Skin epidermis (tissue), 12 donors: ENCODE measurements at regions not wholly inside any gene's neighbourhood (a gene's known extent, or its start where the extent isn't known, plus 50 kb on each side); places are given as distances from the start of the nearest gene placed in this dataset.

Source experiments
- H3K27ac ChIP-seq, 21 experiments: fragments of 200-600 bp; sonication (generic) in 11 of 21; one replicate each; pipeline ENCODE4 v1.5.0; 2020; ENCODE audit warnings: mild to moderate bottlenecking in 3 of 21, inconsistent platforms in 2 of 21, moderate library complexity in 2 of 21
- H3K4me3 ChIP-seq, 7 experiments: fragments of 200-600 bp; sonication (generic) in 2 of 7; one replicate each; pipeline ENCODE4 v1.5.0; 2020; ENCODE audit warnings: inconsistent platforms in 2 of 7, mild to moderate bottlenecking in 2 of 7, moderate library complexity in 1 of 7

GRCh38 chr17:33797181-33797580 is 457.9 kb upstream of the CCL2 start:
- Histone ChIP-seq H3K4me3 (no peak overlapping the region), H3K27ac (no peak overlapping the region)

GRCh38 chr17:33798308-33798707 is 456.8 kb upstream of the CCL2 start:
- Histone ChIP-seq H3K4me3 (no peak overlapping the region), H3K27ac (no peak overlapping the region)

- Histone ChIP-seq H3K27ac (no peak overlapping the region), H3K4me3 (no peak overlapping the region)
These were observed 452.5 kb upstream of the CCL2 start for GRCh38 chr17:33802349-33803198.

GRCh38 chr17:33803199-33803685 is 451.8 kb upstream of the CCL2 start:
- Histone ChIP-seq H3K4me3 (no peak overlapping the region), H3K27ac (no peak overlapping the region)

- H3K4me3 ChIP-seq, result no peak overlapping the region
- H3K27ac ChIP-seq, result no peak overlapping the region
These were observed 451.4 kb upstream of the CCL2 start for GRCh38 chr17:33803686-33804085.

- H3K27ac ChIP-seq, result no peak overlapping the region
- H3K4me3 ChIP-seq, result no peak overlapping the region
These were observed 450.7 kb upstream of the CCL2 start for GRCh38 chr17:33804401-33804800.

GRCh38 chr17:33806631-33807030 is 448.5 kb upstream of the CCL2 start:
- no peak overlapping the region for H3K27ac ChIP-seq
- no peak overlapping the region for H3K4me3 ChIP-seq

GRCh38 chr17:33809748-33810147 is 445.3 kb upstream of the CCL2 start:
- H3K27ac ChIP-seq, result no peak overlapping the region
- H3K4me3 ChIP-seq, result no peak overlapping the region

GRCh38 chr17:33811004-33811760 is 443.9 kb upstream of the CCL2 start:
- Histone ChIP-seq H3K4me3 (no peak overlapping the region), H3K27ac (peak overlapping the region in 1 of 21 experiments; percentile 52)

- no peak overlapping the region for H3K4me3 ChIP-seq
These were observed 443.0 kb upstream of the CCL2 start for GRCh38 chr17:33811984-33812577.

GRCh38 chr17:33814852-33815251 is 440.2 kb upstream of the CCL2 start:
- no peak overlapping the region for H3K27ac ChIP-seq
- no peak overlapping the region for H3K4me3 ChIP-seq

More at GRCh38 chr17:33811984-33812577, 443.0 kb upstream of the CCL2 start:
- no peak overlapping the region for H3K27ac ChIP-seq

GRCh38 chr17:33816036-33816435 is 439.0 kb upstream of the CCL2 start:
- Histone ChIP-seq H3K4me3 (no peak overlapping the region), H3K27ac (no peak overlapping the region)

- Histone ChIP-seq H3K4me3 (no peak overlapping the region), H3K27ac (no peak overlapping the region)
These were observed 438.1 kb upstream of the CCL2 start for GRCh38 chr17:33816842-33817617.

- H3K27ac ChIP-seq, result no peak overlapping the region
- H3K4me3 ChIP-seq, result no peak overlapping the region
These were observed 435.5 kb upstream of the CCL2 start for GRCh38 chr17:33819539-33819938.

GRCh38 chr17:33832262-33832661 is 422.8 kb upstream of the CCL2 start:
- no peak overlapping the region for H3K27ac ChIP-seq

GRCh38 chr17:33837281-33837680 is 417.8 kb upstream of the CCL2 start:
- Histone ChIP-seq H3K4me3 (no peak overlapping the region), H3K27ac (no peak overlapping the region)

More at GRCh38 chr17:33832262-33832661, 422.8 kb upstream of the CCL2 start:
- no peak overlapping the region for H3K4me3 ChIP-seq

GRCh38 chr17:33838281-33838680 is 416.8 kb upstream of the CCL2 start:
- Histone ChIP-seq H3K4me3 (no peak overlapping the region), H3K27ac (no peak overlapping the region)

GRCh38 chr17:33847900-33848299 is 407.2 kb upstream of the CCL2 start:
- H3K27ac ChIP-seq, result no peak overlapping the region
- H3K4me3 ChIP-seq, result no peak overlapping the region

GRCh38 chr17:33848433-33848832 is 406.7 kb upstream of the CCL2 start:
- no peak overlapping the region for H3K27ac ChIP-seq
- H3K4me3 ChIP-seq, result no peak overlapping the region

GRCh38 chr17:33854596-33854995 is 400.5 kb upstream of the CCL2 start:
- H3K4me3 ChIP-seq, result no peak overlapping the region
- H3K27ac ChIP-seq, result no peak overlapping the region
